ENCODE measurements at regions not wholly inside any gene's neighbourhood (a gene's known extent, or its start where the extent isn't known, plus 50 kb on each side); places are given as distances from the start of the nearest gene placed in this dataset.
"Not testable (repeated sequence)": the region's sequence is repeated elsewhere in the genome, so short reads cannot be mapped to it uniquely, and the experiment has no call there.

- in situ Hi-C loops (cut with HindIII; ENCODE audit: low sequenced_read_pairs), result no loop called here
Measured at GRCh38 chr1:230591678-230592077, 50.6 kb upstream of the COG2 start.

DNA sequence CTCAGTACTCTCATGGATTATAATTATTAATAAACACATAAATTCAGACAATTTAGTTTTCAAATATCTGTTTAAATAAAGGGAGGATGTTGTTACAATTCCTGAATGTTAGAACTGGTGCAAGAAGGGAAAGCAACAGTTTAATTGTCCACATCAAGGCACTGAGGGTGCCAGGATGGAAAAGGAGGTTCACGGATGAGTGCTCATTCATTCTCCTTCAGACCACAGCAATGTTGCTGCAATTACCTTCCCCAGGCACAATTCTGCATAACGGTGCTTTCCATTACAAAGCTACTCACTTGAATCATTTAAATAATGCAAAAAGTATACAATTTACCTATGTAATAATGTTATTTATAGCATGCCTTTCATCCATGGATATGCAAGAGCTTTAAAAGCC, 52.3 kb upstream of the COG2 start:
- in situ Hi-C loops (cut with HindIII; ENCODE audit: low sequenced_read_pairs), result no loop called here

GRCh38 chr1:230588323-230588746, 53.9 kb upstream of the COG2 start:
- in situ Hi-C loops (cut with HindIII; ENCODE audit: low sequenced_read_pairs), result no loop called here

DNA sequence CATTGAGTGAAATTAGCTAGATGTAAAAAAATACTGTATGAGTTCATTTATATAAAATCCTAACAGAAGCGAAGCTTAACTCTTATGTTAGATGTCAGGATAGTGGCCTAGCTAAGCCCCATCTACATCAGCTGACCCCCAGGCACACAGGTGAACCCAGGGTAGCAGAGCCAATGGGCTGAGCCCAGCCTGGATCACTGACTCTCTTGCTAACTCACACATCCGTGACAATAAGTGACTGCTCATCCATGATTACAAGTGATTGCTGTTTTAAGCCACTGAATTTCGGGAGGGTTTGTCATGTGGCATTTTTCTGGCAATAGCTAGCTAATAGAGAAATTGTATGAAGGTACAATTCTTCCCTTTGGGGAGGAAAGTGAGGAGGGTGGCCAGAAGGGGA, 55.2 kb upstream of the COG2 start:
- in situ Hi-C loops (cut with HindIII; ENCODE audit: low sequenced_read_pairs), result no loop called here

DNA sequence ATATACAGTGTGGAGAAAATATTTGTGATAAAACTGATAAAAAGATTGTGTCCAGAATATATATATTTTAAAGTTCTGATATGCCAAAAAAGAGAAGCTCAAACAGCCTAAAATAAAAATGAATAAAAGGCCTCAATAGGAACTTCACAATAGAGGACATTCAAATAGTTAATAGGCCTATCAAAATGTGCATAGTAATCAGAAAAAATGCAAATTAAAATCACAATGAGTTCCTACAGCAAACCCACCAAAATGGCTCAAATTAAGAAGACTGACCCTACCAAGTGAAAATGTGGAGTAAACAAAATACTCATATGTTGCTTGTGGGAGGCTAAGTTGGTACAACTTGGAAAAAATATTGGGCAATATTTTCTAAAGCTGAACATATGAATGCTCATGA, 57.6 kb upstream of the COG2 start:
- in situ Hi-C loops (cut with HindIII; ENCODE audit: low sequenced_read_pairs), result no loop called here

DNA sequence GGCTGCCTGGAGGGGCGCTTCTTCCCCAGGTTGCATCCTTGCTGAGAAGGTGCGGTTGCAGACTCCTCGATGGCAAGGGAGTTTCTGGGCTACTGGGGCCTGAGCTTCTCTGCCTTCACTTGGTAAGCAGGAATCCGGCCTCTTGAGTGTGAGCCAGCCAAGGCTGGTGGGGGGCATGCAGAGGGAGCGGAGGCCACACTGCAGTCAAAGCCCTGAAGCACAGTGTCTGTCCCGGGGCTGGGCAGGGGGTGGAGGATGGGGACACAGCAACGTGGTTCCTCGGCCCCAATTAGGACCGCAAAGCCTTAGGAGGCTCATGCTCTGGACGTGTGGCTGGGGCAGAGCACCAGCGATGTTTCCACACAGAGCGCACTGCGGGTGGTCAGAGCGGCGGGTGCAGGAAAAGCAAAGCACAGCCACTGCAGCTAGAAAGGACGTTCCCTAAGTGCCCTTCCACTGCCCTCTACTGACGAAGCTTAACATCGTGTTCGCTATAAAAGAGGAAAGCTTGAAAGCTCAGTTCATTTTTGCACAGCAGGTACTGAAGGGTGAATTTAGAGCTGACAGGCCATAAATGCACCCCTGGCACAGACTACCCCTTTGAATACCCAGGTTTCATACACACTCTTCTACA, 60.7 kb upstream of the COG2 start:
- in situ Hi-C loops (cut with HindIII; ENCODE audit: low sequenced_read_pairs), result no loop called here

GRCh38 chr1:230578616-230579015, 63.7 kb upstream of the COG2 start:
- in situ Hi-C loops (cut with HindIII; ENCODE audit: low sequenced_read_pairs), result no loop called here

GRCh38 chr1:230577537-230577936, 64.7 kb upstream of the COG2 start:
- in situ Hi-C loops (cut with HindIII; ENCODE audit: low sequenced_read_pairs), result no loop called here

DNA sequence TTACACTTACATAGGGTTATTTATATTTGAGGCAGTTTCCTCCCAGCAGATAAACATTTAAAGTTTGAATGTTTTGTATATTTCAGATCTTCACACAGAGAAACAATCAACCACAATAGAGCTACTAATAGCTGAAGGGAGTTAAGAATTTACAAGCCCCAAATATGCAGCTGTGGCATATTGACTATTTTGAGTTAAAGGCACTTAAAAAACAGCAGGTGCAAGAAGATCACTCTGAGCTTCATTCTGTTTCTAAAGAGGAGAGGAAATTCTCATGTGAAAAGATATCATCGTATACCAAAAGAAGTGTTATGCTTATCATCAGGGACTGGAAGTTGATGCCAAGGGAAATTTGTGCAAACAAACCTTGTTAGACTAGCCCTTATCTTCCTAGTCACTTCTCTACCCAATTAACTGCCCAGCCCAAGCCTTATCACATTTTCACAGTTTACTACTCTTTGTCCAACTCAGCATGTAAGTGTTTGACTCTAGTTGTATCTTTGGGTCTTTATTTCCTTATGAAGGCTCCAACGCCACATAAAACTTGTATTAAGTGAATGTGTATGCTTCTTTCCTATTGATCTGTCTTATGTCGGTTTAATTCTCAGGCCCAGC, 66.3 kb upstream of the COG2 start:
- in situ Hi-C loops (cut with HindIII; ENCODE audit: low sequenced_read_pairs), result no loop called here

- in situ Hi-C loops (cut with HindIII; ENCODE audit: low sequenced_read_pairs), result no loop called here
Measured at GRCh38 chr1:230574502-230574901, 67.8 kb upstream of the COG2 start.

DNA sequence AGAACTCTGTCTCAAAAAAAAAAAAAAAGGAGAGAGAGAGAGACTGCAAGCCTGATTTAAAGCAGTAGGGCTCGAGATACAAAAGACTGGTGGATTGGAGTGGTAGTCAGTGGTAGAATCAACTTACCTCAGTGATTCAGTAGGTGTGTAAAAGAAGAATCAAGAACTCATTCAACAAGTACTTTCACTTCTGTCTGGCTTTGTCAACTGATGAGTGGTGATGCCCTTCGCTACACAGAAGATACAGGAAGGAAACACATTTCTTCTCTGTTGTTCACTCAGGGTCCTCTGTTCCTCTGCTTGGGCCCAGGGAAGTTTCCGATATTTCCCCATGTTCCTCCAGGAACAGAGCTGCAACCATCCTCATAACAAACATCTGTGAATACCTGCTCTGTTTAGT, 68.6 kb upstream of the COG2 start:
- in situ Hi-C loops (cut with HindIII; ENCODE audit: low sequenced_read_pairs), result no loop called here

DNA sequence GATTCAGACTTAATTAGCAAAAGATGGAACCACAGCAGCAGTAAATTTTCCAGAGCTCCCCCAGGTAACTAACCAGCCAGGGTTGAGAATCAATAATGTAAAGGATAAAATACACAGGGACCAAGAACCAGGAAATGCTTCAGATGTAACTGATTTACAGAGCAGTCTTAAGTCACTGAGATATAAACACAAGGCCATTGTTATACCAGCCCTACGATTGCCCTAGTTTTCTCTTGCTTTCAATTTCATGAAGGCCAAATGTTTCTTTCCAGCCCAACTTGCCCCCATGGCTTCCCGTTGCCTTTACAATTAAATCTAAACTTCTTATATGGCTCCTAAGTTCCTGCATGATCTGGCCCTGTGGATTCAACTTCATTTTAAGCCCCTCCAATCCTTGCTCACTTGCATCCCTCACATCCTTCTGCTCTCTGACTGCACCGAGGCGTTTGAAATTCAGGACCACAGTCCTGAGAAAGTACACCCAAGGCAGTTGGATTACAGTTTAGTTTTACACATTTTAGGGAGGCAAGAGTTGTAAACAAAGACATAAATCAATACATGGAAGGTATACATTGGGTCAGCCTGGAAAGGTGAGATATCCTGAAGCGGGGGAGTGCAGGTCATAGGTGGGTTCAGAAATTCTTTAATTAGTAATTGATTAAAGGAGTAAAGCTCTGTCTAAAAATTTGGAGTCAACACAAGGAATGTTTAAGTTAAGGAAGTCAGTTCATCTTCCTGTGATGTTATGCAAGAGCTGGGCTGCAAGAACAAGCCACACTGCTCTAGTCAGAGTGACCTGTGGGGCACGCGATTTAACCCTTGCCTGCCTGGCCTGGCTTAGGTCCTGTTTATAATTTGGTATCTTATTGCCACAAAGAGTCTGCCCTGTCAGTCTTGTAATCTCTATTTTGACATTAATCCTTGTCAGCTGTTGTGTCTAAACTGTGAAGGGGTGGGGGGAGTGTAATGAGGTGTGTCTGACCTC, 69.9 kb upstream of the COG2 start:
- in situ Hi-C loops (cut with HindIII; ENCODE audit: low sequenced_read_pairs), result no loop called here

- in situ Hi-C loops (cut with HindIII; ENCODE audit: low sequenced_read_pairs), result no loop called here
Measured at GRCh38 chr1:230570724-230571360, 71.4 kb upstream of the COG2 start.

DNA sequence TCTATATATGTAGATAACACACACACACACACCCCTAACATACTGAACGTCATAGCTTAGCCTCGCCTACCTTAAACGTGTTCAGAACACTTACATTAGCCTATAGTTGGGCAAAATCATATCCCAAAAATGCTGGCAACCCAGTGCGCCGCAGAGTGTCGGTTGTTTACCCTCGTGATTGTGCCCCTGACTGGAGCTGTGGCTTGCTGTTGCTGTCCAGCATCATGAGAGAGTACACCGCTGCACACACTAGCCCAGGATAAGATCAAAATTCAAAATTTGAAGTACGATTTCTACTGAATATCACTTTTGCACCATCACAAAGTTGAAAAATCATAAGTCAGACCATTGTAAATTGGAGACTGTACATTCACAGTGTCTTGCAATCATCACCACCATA, 73.1 kb upstream of the COG2 start:
- in situ Hi-C loops (cut with HindIII; ENCODE audit: low sequenced_read_pairs), result no loop called here

DNA sequence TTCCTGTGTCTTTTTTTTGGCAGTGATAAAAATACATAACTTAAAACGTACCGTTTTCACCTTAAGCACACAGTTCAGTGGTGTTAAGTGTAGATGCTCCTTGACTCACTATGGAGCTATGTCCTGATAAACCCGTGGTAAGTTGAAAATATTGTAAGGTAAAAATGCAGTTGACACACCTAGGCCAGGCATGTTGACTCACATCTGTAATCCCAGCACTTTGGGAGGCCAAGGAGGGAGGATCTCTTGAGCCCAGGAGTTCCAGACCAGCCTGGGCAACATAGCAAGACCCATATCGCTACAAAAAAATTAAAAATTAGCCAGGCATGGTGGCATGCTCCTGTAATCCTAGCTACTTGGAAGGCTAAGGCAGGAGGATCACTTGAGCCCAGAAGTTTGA, 73.6 kb upstream of the COG2 start:
- in situ Hi-C loops (cut with HindIII; ENCODE audit: low sequenced_read_pairs), result no loop called here

DNA sequence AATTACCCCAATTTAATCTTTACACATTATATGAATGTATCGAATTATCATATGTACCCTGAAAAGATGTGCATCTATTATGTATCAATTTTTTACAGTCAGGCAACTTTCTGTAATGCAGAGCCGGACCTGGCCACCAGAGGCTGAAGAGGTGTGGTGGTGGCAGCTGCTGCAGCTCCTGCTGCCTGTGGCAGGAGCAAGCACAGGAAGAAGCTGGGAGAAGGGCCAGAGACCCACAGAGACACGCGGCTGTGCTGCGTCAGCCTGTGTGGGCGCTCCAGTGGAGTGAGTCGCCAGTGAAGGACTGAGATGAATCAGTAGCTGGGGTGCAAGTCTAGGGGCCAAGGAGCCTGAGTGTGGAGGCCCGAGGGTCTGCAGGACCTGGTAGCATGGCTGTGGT, 74.3 kb upstream of the COG2 start:
- in situ Hi-C loops (cut with HindIII; ENCODE audit: low sequenced_read_pairs), result no loop called here

DNA sequence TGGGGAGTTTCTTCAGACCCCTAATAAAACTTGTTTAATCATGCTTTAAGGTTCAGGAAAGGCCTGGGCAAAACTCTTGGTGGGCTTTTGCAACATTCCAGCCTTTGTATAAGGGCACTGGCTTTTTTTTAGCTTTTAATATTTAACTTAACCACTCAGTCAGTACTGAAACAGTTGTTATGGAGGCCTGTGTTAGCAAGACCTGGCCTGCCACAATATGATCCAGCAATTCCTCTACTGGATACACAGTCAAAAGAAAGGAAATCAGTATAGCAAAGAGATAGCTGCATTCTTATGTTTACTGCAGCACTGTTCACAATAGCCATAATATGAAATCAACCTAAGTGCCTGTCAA, 75.1 kb upstream of the COG2 start:
- in situ Hi-C loops (cut with HindIII; ENCODE audit: low sequenced_read_pairs), result no loop called here

DNA sequence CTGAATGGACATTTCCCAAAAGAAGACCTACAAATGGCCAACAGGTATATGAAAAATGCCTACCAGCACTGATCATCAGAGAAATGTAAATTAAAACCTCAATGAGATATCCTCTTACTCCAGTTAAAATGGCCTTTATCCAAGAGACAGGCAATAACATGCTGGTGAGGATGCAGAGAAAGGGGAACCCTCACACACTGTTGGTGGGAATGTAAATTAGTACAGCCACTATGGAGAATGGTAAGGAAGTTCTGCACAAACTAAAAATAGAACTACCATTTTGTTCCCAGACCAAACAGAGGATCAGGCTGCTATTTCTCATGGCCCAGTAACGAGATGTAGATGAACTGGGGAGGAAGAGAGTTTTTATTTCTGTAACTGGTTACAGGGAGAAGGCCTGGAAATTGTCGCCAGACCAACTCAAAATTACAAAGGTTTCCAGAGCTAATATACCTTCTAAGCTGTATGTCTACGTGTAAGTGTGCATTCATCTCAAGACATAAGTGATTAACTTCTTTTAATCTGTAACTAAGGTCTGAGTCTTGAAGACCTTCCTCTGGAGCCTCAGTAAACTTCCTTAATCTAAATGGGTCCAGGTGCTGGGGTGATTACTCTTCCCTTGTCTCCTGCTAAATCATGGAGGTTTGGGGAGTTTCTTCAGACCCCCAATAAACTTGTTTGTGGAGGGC, 75.6 kb upstream of the COG2 start:
- in situ Hi-C loops (cut with HindIII; ENCODE audit: low sequenced_read_pairs), result not testable (repeated sequence)

DNA sequence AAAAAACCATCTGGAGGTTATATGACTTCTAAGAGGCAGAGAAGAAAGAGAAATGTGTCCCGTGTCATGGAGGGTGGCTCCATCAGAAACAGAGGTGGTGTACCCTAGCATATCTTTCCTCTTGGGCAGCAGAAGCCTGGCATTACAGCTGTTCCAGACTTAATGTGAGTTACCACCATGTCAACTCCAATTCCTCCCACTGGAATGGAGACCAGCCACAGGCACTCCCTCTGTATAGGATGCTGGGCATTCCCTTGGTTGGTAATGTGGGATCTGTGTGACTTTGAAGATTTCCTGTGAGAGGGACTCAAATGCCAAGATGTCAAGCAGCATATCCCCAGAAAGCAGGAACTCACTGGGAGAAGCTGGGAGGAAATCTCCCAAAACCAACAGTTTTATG, 77.1 kb upstream of the COG2 start:
- in situ Hi-C loops (cut with HindIII; ENCODE audit: low sequenced_read_pairs), result no loop called here

DNA sequence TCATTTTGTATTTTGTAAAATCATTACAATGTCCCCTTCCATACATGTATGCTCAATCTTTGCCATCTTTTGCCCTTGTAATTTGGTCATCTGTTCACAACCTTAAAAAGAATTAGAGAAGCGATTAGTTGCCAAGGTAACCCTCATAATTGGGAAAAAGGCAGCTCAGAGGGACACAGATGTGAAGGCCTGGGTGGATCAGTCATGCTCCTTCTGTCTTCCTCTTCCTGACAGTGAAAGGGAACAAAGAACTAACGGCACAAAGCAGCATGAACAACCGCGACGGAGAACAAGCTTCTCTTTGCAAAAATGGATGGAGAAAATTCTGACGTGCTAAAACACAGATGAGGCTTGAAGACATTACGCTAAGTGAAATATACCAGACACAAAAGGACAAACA, 78.7 kb upstream of the COG2 start:
- in situ Hi-C loops (cut with HindIII; ENCODE audit: low sequenced_read_pairs), result no loop called here

GRCh38 chr1:230561570-230561969, 80.7 kb upstream of the COG2 start:
- in situ Hi-C loops (cut with HindIII; ENCODE audit: low sequenced_read_pairs), result no loop called here

Data from DLD1 (cell line).